ENCODE measurements at regions not wholly inside any gene's neighbourhood (a gene's known extent, or its start where the extent isn't known, plus 50 kb on each side); places are given as distances from the start of the nearest gene placed in this dataset.
"Not testable (repeated sequence)": the region's sequence is repeated elsewhere in the genome, so short reads cannot be mapped to it uniquely, and the experiment has no call there.

DNA sequence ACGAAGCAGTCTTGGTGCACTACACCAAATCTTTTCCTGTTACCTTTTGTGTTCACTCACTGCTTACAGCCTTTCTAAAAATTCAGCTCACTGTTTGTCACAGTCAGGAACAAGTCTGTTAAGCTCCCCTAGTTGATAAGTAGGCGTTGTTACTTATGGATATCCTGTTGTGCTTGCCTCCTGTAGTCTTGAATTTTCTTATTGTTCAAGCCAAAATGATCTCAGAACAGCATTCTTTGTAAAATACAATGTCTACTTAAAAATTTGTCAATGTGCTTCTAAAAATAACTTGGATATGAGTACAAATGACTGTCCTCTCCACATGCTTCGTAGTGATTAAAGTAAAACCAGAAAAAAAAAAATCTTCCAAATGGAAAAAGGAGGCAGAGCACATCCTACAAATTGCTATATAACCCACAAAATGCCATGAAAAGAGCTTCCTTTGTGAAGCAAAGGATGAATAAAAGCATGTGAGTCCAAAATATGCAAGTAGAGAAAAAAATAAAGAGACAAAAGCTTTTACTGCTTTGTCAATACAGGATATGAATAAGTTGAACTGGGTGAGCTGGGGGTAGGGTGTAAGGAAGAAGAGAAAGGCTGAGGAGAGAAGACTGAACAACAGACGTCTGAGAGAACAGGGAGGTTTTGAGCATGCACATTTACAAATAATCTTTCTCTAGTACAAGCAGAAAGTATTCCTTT lies 228.9 kb upstream of the ADGRL4 start:
- H3K36me3 ChIP-seq (replicated peaks in 1 of 2; ENCODE audit: control insufficient read depth in 1 of 2, insufficient read depth in 2 of 2, low read length in 2 of 2) = no peaks in the 10 kb centered on the region
- DNase-seq = no peak
- H4K20me1 ChIP-seq (ENCODE audit: insufficient read depth, low read length) = no peaks in the 10 kb centered on the region
- no peak overlapping the region for H3K4me2 ChIP-seq (replicated peaks; ENCODE audit: extremely low read depth, low read length, poor library complexity, severe bottlenecking)
- no peaks in the 10 kb centered on the region for H3K36me3 Mint-ChIP-seq
- no peaks in the 10 kb centered on the region for H3K4me1 Mint-ChIP-seq
- no peak overlapping the region for H2AFZ ChIP-seq (ENCODE audit: insufficient read depth, low read depth, low read length, poor library complexity, severe bottlenecking)
- H3K4me3 Mint-ChIP-seq = no peak overlapping the region
- H3K9me3 ChIP-seq (replicated peaks in 1 of 2; ENCODE audit: control insufficient read depth in 1 of 2, insufficient read depth in 1 of 2, low read length in 2 of 2) = peaks cover 0 to 8% of the 10 kb centered on the region in 2 donors
- H3K9ac ChIP-seq (ENCODE audit: insufficient read depth, low read length, poor library complexity, severe bottlenecking) = no peak overlapping the region
- no peaks in the 10 kb centered on the region for H3K27me3 ChIP-seq (ENCODE audit: control insufficient read depth in 2 of 2, insufficient read depth in 2 of 2, low read length in 2 of 2)
- H3K79me2 ChIP-seq (ENCODE audit: insufficient read depth, low read length) = no peaks in the 10 kb centered on the region
- H3K4me1 ChIP-seq (ENCODE audit: control insufficient read depth in 1 of 2, insufficient read depth in 2 of 2, low read length in 2 of 2) = no peaks in the 10 kb centered on the region
- intact Hi-C loops (cut with micrococcal nuclease) = no loop called here
- H3K27ac ChIP-seq (ENCODE audit: low read depth in 1 of 2, low read length in 2 of 2) = no peak overlapping the region
- TF ChIP-seq, protein P1, sequence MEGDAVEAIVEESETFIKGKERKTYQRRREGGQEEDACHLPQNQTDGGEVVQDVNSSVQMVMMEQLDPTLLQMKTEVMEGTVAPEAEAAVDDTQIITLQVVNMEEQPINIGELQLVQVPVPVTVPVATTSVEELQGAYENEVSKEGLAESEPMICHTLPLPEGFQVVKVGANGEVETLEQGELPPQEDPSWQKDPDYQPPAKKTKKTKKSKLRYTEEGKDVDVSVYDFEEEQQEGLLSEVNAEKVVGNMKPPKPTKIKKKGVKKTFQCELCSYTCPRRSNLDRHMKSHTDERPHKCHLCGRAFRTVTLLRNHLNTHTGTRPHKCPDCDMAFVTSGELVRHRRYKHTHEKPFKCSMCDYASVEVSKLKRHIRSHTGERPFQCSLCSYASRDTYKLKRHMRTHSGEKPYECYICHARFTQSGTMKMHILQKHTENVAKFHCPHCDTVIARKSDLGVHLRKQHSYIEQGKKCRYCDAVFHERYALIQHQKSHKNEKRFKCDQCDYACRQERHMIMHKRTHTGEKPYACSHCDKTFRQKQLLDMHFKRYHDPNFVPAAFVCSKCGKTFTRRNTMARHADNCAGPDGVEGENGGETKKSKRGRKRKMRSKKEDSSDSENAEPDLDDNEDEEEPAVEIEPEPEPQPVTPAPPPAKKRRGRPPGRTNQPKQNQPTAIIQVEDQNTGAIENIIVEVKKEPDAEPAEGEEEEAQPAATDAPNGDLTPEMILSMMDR (IDR thresholded peaks at IDR 0.05) = no peak
- no peaks in the 10 kb centered on the region for H3K27me3 Mint-ChIP-seq (ENCODE audit: low read depth in 3 of 3)
- H3K4me3 ChIP-seq (replicated peaks in 1 of 3; ENCODE audit: low read depth in 2 of 3, low read length in 3 of 3) = no peak overlapping the region
- no peak overlapping the region for H3K27ac Mint-ChIP-seq
- peaks cover 2 to 8% (median 4%) of the 10 kb centered on the region in 7 donors for H3K9me3 Mint-ChIP-seq
- WGBS (ENCODE audit: insufficient coverage) = no CpG with 5 or more reads among the region's 4 CpGs

DNA sequence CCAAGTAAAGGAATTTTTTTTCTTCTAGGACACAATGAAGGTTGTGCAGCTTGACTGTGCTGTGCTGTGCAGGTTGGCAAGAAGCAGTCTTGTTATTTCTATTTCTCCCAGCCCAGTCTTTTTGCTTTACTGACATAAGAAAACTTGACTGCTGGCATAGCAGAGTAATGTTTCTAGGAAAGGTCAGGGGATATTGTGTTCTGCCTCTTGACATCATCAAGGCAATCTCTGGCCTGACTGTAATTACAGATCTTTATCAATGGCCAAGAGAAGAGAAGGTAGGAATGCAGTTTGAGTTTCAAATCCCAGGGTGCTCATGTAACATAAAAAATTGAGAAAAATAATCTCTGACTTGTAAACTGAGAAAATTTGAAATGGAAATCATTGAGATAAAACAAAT lies 226.3 kb upstream of the ADGRL4 start:
- peaks cover 0 to 5% (median 2%) of the 10 kb centered on the region in 7 donors for H3K9me3 Mint-ChIP-seq
- DNase-seq = no peak
- intact Hi-C loops (cut with micrococcal nuclease) = no loop called here
- no peaks in the 10 kb centered on the region for H3K27me3 Mint-ChIP-seq (ENCODE audit: low read depth in 3 of 3)
- TF ChIP-seq, protein P1 (IDR thresholded peaks at IDR 0.05) = no peak
- no peak overlapping the region for H2AFZ ChIP-seq (ENCODE audit: insufficient read depth, low read depth, low read length, poor library complexity, severe bottlenecking)
- H3K79me2 ChIP-seq (ENCODE audit: insufficient read depth, low read length) = no peaks in the 10 kb centered on the region
- H3K4me1 Mint-ChIP-seq = no peaks in the 10 kb centered on the region
- H3K27ac ChIP-seq (ENCODE audit: low read depth in 1 of 2, low read length in 2 of 2) = no peak overlapping the region
- no peaks in the 10 kb centered on the region for H4K20me1 ChIP-seq (ENCODE audit: insufficient read depth, low read length)
- no peak overlapping the region for H3K27ac Mint-ChIP-seq
- no peaks in the 10 kb centered on the region for H3K27me3 ChIP-seq (ENCODE audit: control insufficient read depth in 2 of 2, insufficient read depth in 2 of 2, low read length in 2 of 2)
- H3K9me3 ChIP-seq (replicated peaks in 1 of 2; ENCODE audit: control insufficient read depth in 1 of 2, insufficient read depth in 1 of 2, low read length in 2 of 2) = peaks cover 6 to 9% of the 10 kb centered on the region in 2 donors
- H3K4me2 ChIP-seq (replicated peaks; ENCODE audit: extremely low read depth, low read length, poor library complexity, severe bottlenecking) = no peak overlapping the region
- no peaks in the 10 kb centered on the region for H3K36me3 ChIP-seq (replicated peaks in 1 of 2; ENCODE audit: control insufficient read depth in 1 of 2, insufficient read depth in 2 of 2, low read length in 2 of 2)
- H3K9ac ChIP-seq (ENCODE audit: insufficient read depth, low read length, poor library complexity, severe bottlenecking) = no peak overlapping the region
- no peak overlapping the region for H3K4me3 Mint-ChIP-seq
- no peaks in the 10 kb centered on the region for H3K4me1 ChIP-seq (ENCODE audit: control insufficient read depth in 1 of 2, insufficient read depth in 2 of 2, low read length in 2 of 2)
- H3K4me3 ChIP-seq (replicated peaks in 1 of 3; ENCODE audit: low read depth in 2 of 3, low read length in 3 of 3) = no peak overlapping the region
- H3K36me3 Mint-ChIP-seq = no peaks in the 10 kb centered on the region

DNA sequence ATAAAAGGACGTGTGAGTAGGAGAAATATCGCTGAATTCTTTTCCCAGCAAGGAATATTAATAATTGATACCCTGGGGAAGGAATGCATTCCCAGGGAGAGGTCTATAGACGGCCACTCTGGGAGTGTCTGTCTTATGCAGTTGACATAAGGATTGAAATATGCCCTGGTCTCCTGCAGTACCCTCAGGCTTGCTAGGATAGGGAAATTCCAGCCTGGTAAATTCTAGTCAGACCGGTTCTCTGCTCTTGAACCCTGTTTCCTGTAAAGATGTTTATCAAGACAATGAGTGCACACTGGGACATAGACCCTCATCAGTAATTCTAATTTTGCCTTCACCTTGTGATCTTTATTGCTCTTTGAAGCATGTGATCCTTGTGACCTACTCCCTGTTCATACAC lies 224.2 kb upstream of the ADGRL4 start:
- H3K9me3 ChIP-seq (replicated peaks in 1 of 2; ENCODE audit: control insufficient read depth in 1 of 2, insufficient read depth in 1 of 2, low read length in 2 of 2); H3K4me3 Mint-ChIP-seq; H3K4me2 ChIP-seq (replicated peaks; ENCODE audit: extremely low read depth, low read length, poor library complexity, severe bottlenecking); H3K27me3 ChIP-seq (ENCODE audit: control insufficient read depth in 2 of 2, insufficient read depth in 2 of 2, low read length in 2 of 2); H3K27ac ChIP-seq (ENCODE audit: low read depth in 1 of 2, low read length in 2 of 2); H2AFZ ChIP-seq (ENCODE audit: insufficient read depth, low read depth, low read length, poor library complexity, severe bottlenecking); H3K9ac ChIP-seq (ENCODE audit: insufficient read depth, low read length, poor library complexity, severe bottlenecking); H3K4me3 ChIP-seq (replicated peaks in 1 of 3; ENCODE audit: low read depth in 2 of 3, low read length in 3 of 3); H3K36me3 Mint-ChIP-seq; H3K4me1 ChIP-seq (ENCODE audit: control insufficient read depth in 1 of 2, insufficient read depth in 2 of 2, low read length in 2 of 2); intact Hi-C loops (cut with micrococcal nuclease); H3K4me1 Mint-ChIP-seq; H4K20me1 ChIP-seq (ENCODE audit: insufficient read depth, low read length); H3K27me3 Mint-ChIP-seq (ENCODE audit: low read depth in 3 of 3); H3K27ac Mint-ChIP-seq; DNase-seq; H3K36me3 ChIP-seq (replicated peaks in 1 of 2; ENCODE audit: control insufficient read depth in 1 of 2, insufficient read depth in 2 of 2, low read length in 2 of 2); H3K79me2 ChIP-seq (ENCODE audit: insufficient read depth, low read length): not testable (repeated sequence)
- 83% methylated on average over 2 of the region's 4 CpGs for WGBS (ENCODE audit: insufficient coverage)
- H3K9me3 Mint-ChIP-seq = peaks cover 0 to 11% (median 2%) of the 10 kb centered on the region in 7 donors
